CD4-positive, alpha-beta memory T cell (primary cell): ENCODE measurements at regions not wholly inside any gene's neighbourhood (a gene's known extent, or its start where the extent isn't known, plus 50 kb on each side); places are given as distances from the start of the nearest gene placed in this dataset.

Experiments
- CTCF ChIA-PET: fragments of 350-600 bp; sonication (Branson Sonifier 250); formaldehyde crosslinking; loops from one replicate; lab custom pipeline; 2021; ENCODE audit warnings: inconsistent platforms; ENCODE audit not compliant: partially characterized antibody; lab: Charles Lee
- POLR2A ChIA-PET: fragments of 350-600 bp; sonication (Branson Sonifier 250); formaldehyde crosslinking; loops from one replicate; lab custom pipeline; 2021; ENCODE audit not compliant: partially characterized antibody; lab: Charles Lee
- DNase-seq, 5 donors: peaks; one replicate each; pipeline versions ENCODE4 v3.0.0 to v3.0.0-alpha.2; 2020 to 2022; ENCODE audit warnings: mixed read lengths in 1 of 5
- H3K27ac ChIP-seq: one replicate; pipeline ENCODE4 v1.7.0; 2013; ENCODE audit warnings: low read depth, low read length
- H3K27me3 ChIP-seq: 2 replicates; pipeline ENCODE4 v1.7.0; 2013; ENCODE audit warnings: mild to moderate bottlenecking, low read length, moderate library complexity; ENCODE audit not compliant: insufficient read depth
- H3K36me3 ChIP-seq: 2 replicates; pipeline ENCODE4 v1.7.0; 2013; ENCODE audit warnings: mild to moderate bottlenecking, low read length, moderate library complexity; ENCODE audit not compliant: insufficient read depth
- H3K4me1 ChIP-seq: 2 replicates; pipeline ENCODE4 v1.7.0; 2013; ENCODE audit warnings: mild to moderate bottlenecking, low read length, moderate library complexity; ENCODE audit not compliant: insufficient read depth
- H3K4me3 ChIP-seq, 2 donors: one replicate each; pipeline ENCODE4 v1.7.0; 2013; ENCODE audit warnings: low read length in 2 of 2, mild to moderate bottlenecking in 1 of 2
- H3K9me3 ChIP-seq, 2 donors: one replicate each; pipeline ENCODE4 v1.7.0; 2013; ENCODE audit warnings: low read length in 2 of 2, control low read depth in 1 of 2; ENCODE audit not compliant: control insufficient read depth in 1 of 2
- H3K27ac Mint-ChIP-seq, 7 donors: one replicate each; pipeline ENCODE4 v1.8.0; 2020 to 2021; ENCODE audit warnings: mixed read lengths in 7 of 7, mild to moderate bottlenecking in 6 of 7, inconsistent platforms in 3 of 7, moderate library complexity in 3 of 7
- H3K27me3 Mint-ChIP-seq, 2 donors: one replicate each; pipeline ENCODE4 v1.8.0; 2020 to 2021; ENCODE audit warnings: mixed read lengths in 2 of 2
- H3K36me3 Mint-ChIP-seq, 2 donors: one replicate each; pipeline ENCODE4 v1.8.0; 2020 to 2021; ENCODE audit warnings: mixed read lengths in 2 of 2, inconsistent platforms in 1 of 2, mild to moderate bottlenecking in 1 of 2
- H3K4me1 Mint-ChIP-seq, 4 donors: one replicate each; pipeline ENCODE4 v1.8.0; 2020 to 2021; ENCODE audit warnings: mixed read lengths in 4 of 4, mild to moderate bottlenecking in 1 of 4
- H3K4me3 Mint-ChIP-seq, 8 donors: one replicate each; pipeline ENCODE4 v1.8.0; 2020 to 2021; ENCODE audit warnings: mixed read lengths in 8 of 8, mild to moderate bottlenecking in 7 of 8, moderate library complexity in 6 of 8, inconsistent platforms in 3 of 8
- H3K9me3 Mint-ChIP-seq, 8 donors: one replicate each; pipeline ENCODE4 v1.8.0; 2020 to 2021; ENCODE audit warnings: mixed read lengths in 8 of 8, mild to moderate bottlenecking in 5 of 8, inconsistent platforms in 3 of 8, moderate library complexity in 1 of 8
- intact Hi-C: fragments of 100-400 bp; cut with micrococcal nuclease; formaldehyde crosslinking; loops from one replicate; pipeline ENCODE4 v1.15.1; 2023

DNA sequence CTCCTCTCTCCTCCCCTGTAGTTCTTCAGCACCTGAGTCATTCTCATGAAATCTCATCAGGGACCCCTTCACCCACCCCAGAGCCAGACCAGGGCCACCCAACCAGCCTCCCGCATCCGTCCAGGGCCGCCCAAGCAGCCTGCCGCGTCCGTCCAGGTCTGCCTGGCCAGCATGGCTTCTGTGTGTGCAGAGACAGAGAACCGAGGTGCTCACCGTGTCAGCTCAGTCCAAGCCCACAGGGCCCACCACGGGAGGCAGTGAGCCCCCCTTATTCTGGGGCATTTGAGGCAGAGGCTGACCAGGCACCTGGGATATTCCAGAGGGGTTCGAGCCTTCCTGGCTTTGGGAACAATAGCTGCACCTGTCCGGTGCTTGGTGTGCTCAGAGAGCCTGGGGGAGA is 1117.3 kb downstream of the BRD1 start:
- H3K27ac ChIP-seq: no peak overlapping the region
- no peaks in the 10 kb centered on the region for H3K9me3 ChIP-seq
- Mint-ChIP-seq H3K27me3 (no peaks in the 10 kb centered on the region), H3K36me3 (no peaks in the 10 kb centered on the region), H3K4me3 (no peak overlapping the region), H3K4me1 (no peaks in the 10 kb centered on the region), H3K9me3 (peaks cover 0 to 4% (median 0%) of the 10 kb centered on the region in 8 donors), H3K27ac (peak overlapping the region in 1 of 7 donors; percentile 73)
- no peak for DNase-seq
- intact Hi-C loops: no loop called here
- ChIA-PET POLR2A (no interaction called here), CTCF (no interaction called here)
- no peaks in the 10 kb centered on the region for H3K36me3 ChIP-seq
- H3K27me3 ChIP-seq: no peaks in the 10 kb centered on the region
- no peaks in the 10 kb centered on the region for H3K4me1 ChIP-seq
- no peak overlapping the region for H3K4me3 ChIP-seq

DNA sequence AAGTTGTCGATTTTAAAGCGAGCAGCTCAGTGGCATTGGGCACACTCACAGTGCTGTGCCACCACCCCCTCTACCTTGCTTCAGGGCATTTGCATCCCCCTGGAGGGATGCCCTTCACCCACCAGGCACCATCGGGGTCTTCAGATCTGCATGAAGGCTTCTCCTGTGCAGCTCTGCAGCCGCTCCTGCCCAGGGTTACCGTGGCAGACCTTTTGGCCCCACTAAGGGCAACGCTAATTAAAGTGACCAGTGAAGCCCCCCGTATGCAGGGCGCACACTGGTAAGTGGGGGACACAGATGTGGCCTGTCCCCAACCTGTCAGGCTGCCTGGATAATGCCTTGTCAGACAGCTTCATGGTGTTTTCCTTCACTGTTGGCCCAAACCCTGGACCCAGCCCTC is 1117.7 kb downstream of the BRD1 start:
- H3K36me3 Mint-ChIP-seq: no peaks in the 10 kb centered on the region

GRCh38 chr22:48709453-48709852 is 1118.2 kb downstream of the BRD1 start:
- H3K4me3 Mint-ChIP-seq: no peak overlapping the region
- Histone ChIP-seq H3K36me3 (no peaks in the 10 kb centered on the region), H3K9me3 (no peaks in the 10 kb centered on the region), H3K27ac (no peak overlapping the region), H3K27me3 (no peaks in the 10 kb centered on the region), H3K4me1 (no peaks in the 10 kb centered on the region), H3K4me3 (no peak overlapping the region)
- no peak for DNase-seq
- no peak overlapping the region for H3K27ac Mint-ChIP-seq
- intact Hi-C loops: no loop called here
- H3K27me3 Mint-ChIP-seq: no peaks in the 10 kb centered on the region
- ChIA-PET CTCF (no interaction called here), POLR2A (no interaction called here)
- H3K9me3 Mint-ChIP-seq: no peaks in the 10 kb centered on the region
- H3K36me3 Mint-ChIP-seq: no peaks in the 10 kb centered on the region
- no peaks in the 10 kb centered on the region for H3K4me1 Mint-ChIP-seq

More for the DNA sequence above, 1117.7 kb downstream of the BRD1 start:
- no peaks in the 10 kb centered on the region for H3K4me1 ChIP-seq
- H3K4me1 Mint-ChIP-seq: no peaks in the 10 kb centered on the region
- no peak overlapping the region for H3K27ac ChIP-seq
- H3K9me3 ChIP-seq: no peaks in the 10 kb centered on the region
- H3K4me3 ChIP-seq: no peak overlapping the region
- peaks cover 0 to 3% (median 0%) of the 10 kb centered on the region in 8 donors for H3K9me3 Mint-ChIP-seq
- peak overlapping the region in 1 of 7 donors; percentile 73 for H3K27ac Mint-ChIP-seq
- DNase-seq: no peak
- POLR2A ChIA-PET: no interaction called here
- H3K4me3 Mint-ChIP-seq: no peak overlapping the region
- H3K36me3 ChIP-seq: no peaks in the 10 kb centered on the region
- H3K27me3 Mint-ChIP-seq: no peaks in the 10 kb centered on the region
- CTCF ChIA-PET: no interaction called here
- intact Hi-C loops: no loop called here
- H3K27me3 ChIP-seq: no peaks in the 10 kb centered on the region

DNA sequence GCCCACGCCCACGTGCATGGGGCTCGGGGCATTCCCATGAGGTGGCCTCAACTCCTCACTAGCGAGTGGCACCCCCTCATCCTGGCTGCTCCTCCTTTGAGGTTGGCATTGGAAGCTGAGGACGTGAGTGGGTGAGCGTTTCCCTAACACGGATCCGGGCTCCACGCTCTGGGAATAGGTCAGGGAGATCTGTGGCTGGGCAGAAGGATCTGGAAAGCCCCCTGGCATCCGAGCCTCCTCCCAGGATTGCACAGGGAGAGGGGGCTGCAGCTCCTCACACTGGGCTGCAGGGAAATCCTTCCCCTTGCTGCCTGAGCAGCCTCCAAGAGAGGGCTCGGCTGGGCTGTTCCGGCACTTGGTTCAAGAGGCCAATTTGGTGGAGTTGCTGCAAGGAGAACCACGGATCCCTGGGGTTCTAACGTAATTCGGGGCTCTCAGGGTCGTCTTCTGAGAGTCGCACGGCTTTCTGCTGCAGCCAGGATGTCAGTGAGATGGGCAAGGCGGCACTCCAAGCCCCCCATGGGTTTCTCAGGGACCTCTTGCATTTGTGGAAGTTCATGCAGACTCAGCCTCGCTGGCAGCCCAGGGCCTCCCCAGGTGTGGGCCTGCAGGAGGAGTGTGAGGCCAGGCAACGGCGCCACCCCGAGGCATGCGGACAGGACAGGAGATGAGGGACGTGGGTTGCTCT is 1119.0 kb downstream of the BRD1 start:
- CTCF ChIA-PET: no interaction called here
- Histone ChIP-seq H3K27ac (no peak overlapping the region), H3K4me1 (no peaks in the 10 kb centered on the region), H3K9me3 (no peaks in the 10 kb centered on the region), H3K4me3 (no peak overlapping the region), H3K27me3 (no peaks in the 10 kb centered on the region), H3K36me3 (no peaks in the 10 kb centered on the region)
- POLR2A ChIA-PET: no interaction called here
- no peaks in the 10 kb centered on the region for H3K9me3 Mint-ChIP-seq
- no peaks in the 10 kb centered on the region for H3K36me3 Mint-ChIP-seq
- H3K4me3 Mint-ChIP-seq: no peak overlapping the region
- no peak for DNase-seq
- no peak overlapping the region for H3K27ac Mint-ChIP-seq
- H3K27me3 Mint-ChIP-seq: no peaks in the 10 kb centered on the region
- intact Hi-C loops: no loop called here
- no peaks in the 10 kb centered on the region for H3K4me1 Mint-ChIP-seq

DNA sequence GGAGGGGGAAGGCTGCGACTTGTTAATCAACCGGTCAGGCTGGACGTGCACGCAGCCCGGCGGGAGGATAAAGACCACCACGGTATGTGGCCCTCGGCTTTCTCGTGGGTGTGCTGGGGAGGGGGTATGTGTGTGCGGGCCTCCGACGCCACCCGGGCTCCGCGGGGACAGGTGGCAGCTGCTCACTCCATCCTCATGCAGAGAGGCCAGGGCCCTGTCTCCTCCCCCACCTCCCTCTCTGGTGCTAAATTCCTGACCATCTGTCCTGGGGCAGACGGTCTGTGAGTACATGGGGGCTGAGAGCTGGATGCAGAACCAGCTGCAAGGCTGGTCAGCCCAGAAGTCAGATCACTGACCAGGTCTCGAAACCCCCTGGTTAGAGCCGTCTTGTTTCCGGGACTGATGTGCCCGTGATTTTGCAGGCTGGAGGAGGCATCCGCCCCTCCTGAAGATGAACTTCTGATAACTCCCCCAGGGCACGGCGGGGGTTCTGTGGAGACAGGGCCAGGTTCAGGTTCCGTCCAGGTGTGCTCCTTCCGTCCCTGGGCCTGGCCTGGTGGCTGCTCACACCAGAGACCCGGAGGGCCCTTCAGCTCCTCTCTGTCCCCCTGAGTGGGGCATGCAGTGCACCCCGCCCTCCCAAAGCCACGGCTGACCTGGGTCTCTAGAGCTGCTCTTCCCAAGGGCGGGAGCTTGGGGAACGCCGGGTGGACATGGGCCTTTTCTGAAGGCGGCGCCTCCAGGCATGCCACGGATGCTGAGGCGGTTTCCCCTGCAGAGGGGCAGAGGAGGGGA is 1119.7 kb downstream of the BRD1 start:
- H3K9me3 ChIP-seq: no peaks in the 10 kb centered on the region
- no peaks in the 10 kb centered on the region for H3K36me3 Mint-ChIP-seq
- H3K27me3 Mint-ChIP-seq: no peaks in the 10 kb centered on the region
- no peak overlapping the region for H3K4me3 ChIP-seq
- no peak overlapping the region for H3K4me3 Mint-ChIP-seq
- CTCF ChIA-PET: no interaction called here
- intact Hi-C loops: no loop called here
- H3K27ac ChIP-seq: no peak overlapping the region
- H3K27me3 ChIP-seq: no peaks in the 10 kb centered on the region
- DNase-seq: no peak
- no peak overlapping the region for H3K27ac Mint-ChIP-seq
- H3K4me1 ChIP-seq: no peaks in the 10 kb centered on the region
- no peaks in the 10 kb centered on the region for H3K9me3 Mint-ChIP-seq
- H3K4me1 Mint-ChIP-seq: no peaks in the 10 kb centered on the region
- POLR2A ChIA-PET: no interaction called here
- no peaks in the 10 kb centered on the region for H3K36me3 ChIP-seq

DNA sequence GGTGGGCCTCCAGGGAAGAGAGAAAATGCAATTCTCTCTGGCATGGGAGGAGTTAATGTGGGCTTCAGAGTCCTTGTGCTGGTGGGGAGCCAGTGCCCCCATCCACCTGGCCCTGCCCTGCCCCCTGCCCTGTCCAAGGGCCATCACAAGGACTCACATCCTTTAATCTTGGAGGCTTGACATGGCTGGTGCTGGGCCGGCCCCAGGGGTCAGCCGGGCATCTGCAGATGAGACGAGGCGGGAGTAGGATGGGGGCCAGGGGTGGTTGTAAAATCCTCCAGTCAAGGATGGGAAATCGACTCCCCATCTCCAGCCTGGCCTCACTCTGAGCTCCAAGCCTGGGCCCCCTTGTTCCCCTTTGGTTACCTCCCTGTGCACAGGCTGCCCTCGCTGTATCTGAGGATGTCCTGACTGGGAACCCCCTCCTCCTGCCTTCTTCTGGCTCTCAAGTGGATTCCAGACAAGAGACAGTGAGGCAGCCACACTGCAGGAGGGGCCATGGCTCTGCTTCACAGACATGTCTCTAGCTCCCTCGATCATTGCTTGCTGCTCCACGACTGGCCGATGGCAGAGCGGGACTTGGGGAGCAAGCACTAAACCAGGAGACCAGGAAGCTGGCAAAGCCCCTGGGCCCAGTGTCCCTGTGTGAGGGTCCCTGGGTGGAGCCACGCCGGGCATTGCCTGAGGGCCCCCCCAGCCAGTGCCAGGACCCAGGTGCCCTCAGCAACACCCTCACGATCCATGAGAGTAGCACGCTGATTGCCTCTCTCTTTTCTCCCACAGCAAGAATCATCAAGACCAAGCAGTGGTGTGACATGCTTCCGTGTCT is 1120.5 kb downstream of the BRD1 start:
- H3K27ac Mint-ChIP-seq: no peak overlapping the region
- no peaks in the 10 kb centered on the region for H3K4me1 Mint-ChIP-seq
- no peak overlapping the region for H3K4me3 ChIP-seq
- no peak overlapping the region for H3K27ac ChIP-seq
- no peaks in the 10 kb centered on the region for H3K36me3 ChIP-seq
- no peak for DNase-seq
- no peaks in the 10 kb centered on the region for H3K36me3 Mint-ChIP-seq
- H3K27me3 ChIP-seq: no peaks in the 10 kb centered on the region
- no peaks in the 10 kb centered on the region for H3K9me3 Mint-ChIP-seq
- H3K9me3 ChIP-seq: no peaks in the 10 kb centered on the region
- no peaks in the 10 kb centered on the region for H3K4me1 ChIP-seq
- ChIA-PET POLR2A (no interaction called here), CTCF (no interaction called here)
- no peak overlapping the region for H3K4me3 Mint-ChIP-seq
- no peaks in the 10 kb centered on the region for H3K27me3 Mint-ChIP-seq
- intact Hi-C loops: no loop called here

DNA sequence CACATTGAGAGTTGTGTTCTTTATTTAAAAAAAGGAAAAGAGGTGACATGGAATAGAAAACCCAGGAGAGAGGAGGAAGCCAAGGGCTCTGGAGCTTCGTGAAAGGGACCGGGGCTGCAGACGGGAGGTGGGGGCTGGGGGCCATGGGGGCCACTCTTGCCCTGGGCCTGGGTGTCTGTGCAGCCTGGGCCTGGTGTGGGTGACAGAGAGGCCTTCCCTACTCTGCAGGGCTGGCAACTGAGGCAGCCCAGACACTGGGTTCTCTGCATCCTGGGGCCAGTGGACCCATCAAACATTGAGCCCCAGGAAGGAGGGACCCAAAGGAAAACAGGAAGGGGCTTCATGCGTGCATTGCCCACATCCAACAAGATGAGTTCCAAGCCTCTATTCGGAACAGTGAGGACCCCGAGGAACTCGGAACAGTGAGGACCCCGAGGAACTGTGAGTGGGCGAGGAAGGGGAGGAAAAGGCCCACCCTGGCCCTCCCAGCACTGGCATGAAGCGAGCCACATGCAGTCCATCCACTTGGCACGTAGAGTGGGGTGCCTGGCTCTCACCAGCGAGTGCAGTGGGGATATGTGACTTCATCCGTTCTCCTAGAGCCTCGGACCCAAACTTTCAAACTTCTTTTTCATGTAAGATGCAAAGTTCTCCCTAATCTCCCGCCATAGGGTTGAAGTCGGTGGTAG is 1121.6 kb downstream of the BRD1 start:
- H3K27ac Mint-ChIP-seq: no peak overlapping the region
- H3K9me3 ChIP-seq: no peaks in the 10 kb centered on the region
- no peak for DNase-seq
- H3K27me3 Mint-ChIP-seq: no peaks in the 10 kb centered on the region
- H3K4me1 Mint-ChIP-seq: no peaks in the 10 kb centered on the region
- CTCF ChIA-PET: no interaction called here
- no peaks in the 10 kb centered on the region for H3K36me3 Mint-ChIP-seq
- no peak overlapping the region for H3K4me3 ChIP-seq
- H3K27me3 ChIP-seq: no peaks in the 10 kb centered on the region
- POLR2A ChIA-PET: no interaction called here
- intact Hi-C loops: no loop called here
- H3K4me3 Mint-ChIP-seq: no peak overlapping the region
- no peak overlapping the region for H3K27ac ChIP-seq
- no peaks in the 10 kb centered on the region for H3K4me1 ChIP-seq
- no peaks in the 10 kb centered on the region for H3K9me3 Mint-ChIP-seq
- no peaks in the 10 kb centered on the region for H3K36me3 ChIP-seq
